Thyroid gland (tissue), 4 donors: ENCODE measurements at regions not wholly inside any gene's neighbourhood (a gene's known extent, or its start where the extent isn't known, plus 50 kb on each side); places are given as distances from the start of the nearest gene placed in this dataset.

Experiments
- DNase-seq, 2 donors: peaks; one replicate each; pipeline ENCODE4 v3.0.0-alpha.2; 2019
- H3K27ac ChIP-seq, 3 donors: fragments of 200-600 bp; sonication (generic); 1 replicate in 2 of 3; 2 replicates in 1 of 3; pipeline ENCODE4 v1.5.1; 2016 to 2019; ENCODE audit warnings: mild to moderate bottlenecking in 1 of 3, moderate library complexity in 1 of 3
- H3K27me3 ChIP-seq: fragments of 200-600 bp; sonication (generic); one replicate; pipeline ENCODE4 v1.5.1; 2019
- H3K36me3 ChIP-seq, 2 donors: fragments of 200-600 bp; sonication (generic); one replicate each; pipeline ENCODE4 v1.5.1; 2016 to 2019
- H3K4me1 ChIP-seq, 2 donors: fragments of 200-600 bp; sonication (generic); one replicate each; pipeline ENCODE4 v1.5.1; 2017 to 2019
- H3K4me3 ChIP-seq, 3 donors: fragments of 200-600 bp; sonication (generic); replicated peaks in 1 of 3; 1 replicate in 2 of 3; 2 replicates in 1 of 3; pipeline ENCODE4 v1.5.1; 2016; ENCODE audit warnings: mild to moderate bottlenecking in 1 of 3
- H3K9me3 ChIP-seq: fragments of 200-600 bp; sonication (generic); one replicate; pipeline ENCODE4 v1.5.1; 2017
- CTCF ChIP-seq, 6 experiments: fragments of 200-600 bp in 3 of 6; fragments of 450-650 bp in 3 of 6; sonication (generic) in 3 of 6; IDR thresholded peaks; one replicate each; pipeline ENCODE4 v1.5.1; 2016 to 2019; ENCODE audit warnings: antibody characterized with exemption in 6 of 6, mild to moderate bottlenecking in 2 of 6, inconsistent platforms in 1 of 6, moderate library complexity in 1 of 6
- POLR2A ChIP-seq, 2 donors: fragments of 450-650 bp; IDR thresholded peaks; one replicate each; pipeline ENCODE4 v1.6.1; 2017; ENCODE audit warnings: antibody characterized with exemption in 2 of 2, mild to moderate bottlenecking in 2 of 2, moderate library complexity in 1 of 2
- WGBS, 2 donors: methylation state at CpG; one replicate each; pipeline ENCODE4 v1.1.5; 2017; 5-methylcytosine and 5-hydroxymethylcytosine counted together
- intact Hi-C: fragments of 100-400 bp; cut with DNase I; formaldehyde crosslinking; loops from one replicate; pipeline ENCODE4 v1.15.1; 2023

GRCh38 chr16:5837007-5837670 is 739.5 kb upstream of the EEF2KMT start:
- no peaks in the 10 kb centered on the region for H3K4me1 ChIP-seq
- no peaks in the 10 kb centered on the region for H3K9me3 ChIP-seq
- DNase-seq: no peak
- intact Hi-C loops: no loop called here
- no peak overlapping the region for H3K4me3 ChIP-seq
- no peak for TF ChIP-seq POLR2A (IDR thresholded peaks at IDR 0.05)
- no peak for TF ChIP-seq CTCF (IDR thresholded peaks at IDR 0.05)
- H3K27me3 ChIP-seq: no peaks in the 10 kb centered on the region
- no peak overlapping the region for H3K27ac ChIP-seq
- H3K36me3 ChIP-seq: no peaks in the 10 kb centered on the region
- WGBS, 2 donors: 60 to 68% methylated on average over 8 of the region's 8 CpGs

GRCh38 chr16:5835876-5836275 is 738.3 kb upstream of the EEF2KMT start:
- DNase-seq: no peak
- WGBS, 2 donors: 89 to 90% methylated on average over 6 to 8 of the region's 8 CpGs
- intact Hi-C loops: no loop called here
- Histone ChIP-seq H3K9me3 (no peaks in the 10 kb centered on the region), H3K4me3 (no peak overlapping the region), H3K4me1 (no peaks in the 10 kb centered on the region), H3K36me3 (no peaks in the 10 kb centered on the region), H3K27me3 (no peaks in the 10 kb centered on the region), H3K27ac (no peak overlapping the region)
- TF ChIP-seq CTCF (IDR thresholded peaks at IDR 0.05) (no peak), POLR2A (IDR thresholded peaks at IDR 0.05) (no peak)

GRCh38 chr16:5826332-5826731 is 728.7 kb upstream of the EEF2KMT start:
- 79 to 93% methylated on average over 1 of the region's 1 CpG for WGBS, 2 donors
- H3K36me3 ChIP-seq: no peaks in the 10 kb centered on the region
- no peak for DNase-seq
- H3K27me3 ChIP-seq: no peaks in the 10 kb centered on the region
- no peaks in the 10 kb centered on the region for H3K9me3 ChIP-seq
- H3K4me3 ChIP-seq: no peak overlapping the region
- no peaks in the 10 kb centered on the region for H3K4me1 ChIP-seq
- TF ChIP-seq POLR2A (IDR thresholded peaks at IDR 0.05) (no peak), CTCF (IDR thresholded peaks at IDR 0.05) (no peak)
- no peak overlapping the region for H3K27ac ChIP-seq
- intact Hi-C loops: no loop called here

- no peak for TF ChIP-seq CTCF (IDR thresholded peaks at IDR 0.05)
- no peak for DNase-seq
- H3K9me3 ChIP-seq: no peaks in the 10 kb centered on the region
- H3K36me3 ChIP-seq: no peaks in the 10 kb centered on the region
- no peak overlapping the region for H3K4me3 ChIP-seq
- no peaks in the 10 kb centered on the region for H3K4me1 ChIP-seq
- no peak overlapping the region for H3K27ac ChIP-seq
- intact Hi-C loops: no loop called here
- 85 to 88% methylated on average over 13 of the region's 13 CpGs for WGBS, 2 donors
- H3K27me3 ChIP-seq: no peaks in the 10 kb centered on the region
Observed at GRCh38 chr16:5820472-5820871, 722.9 kb upstream of the EEF2KMT start.

- Histone ChIP-seq H3K27me3 (no peaks in the 10 kb centered on the region), H3K36me3 (no peaks in the 10 kb centered on the region), H3K9me3 (no peaks in the 10 kb centered on the region), H3K27ac (no peak overlapping the region), H3K4me3 (no peak overlapping the region), H3K4me1 (no peaks in the 10 kb centered on the region)
- intact Hi-C loops: no loop called here
- 68 to 73% methylated on average over 6 of the region's 6 CpGs for WGBS, 2 donors
- TF ChIP-seq POLR2A (IDR thresholded peaks at IDR 0.05): no peak
- TF ChIP-seq CTCF (IDR thresholded peaks at IDR 0.05): no peak
- no peak for DNase-seq
Observed at GRCh38 chr16:5815570-5816237, 718.1 kb upstream of the EEF2KMT start.
